ENCODE measurements at regions not wholly inside any gene's neighbourhood (a gene's known extent, or its start where the extent isn't known, plus 50 kb on each side); places are given as distances from the start of the nearest gene placed in this dataset.
"Not testable (repeated sequence)": the region's sequence is repeated elsewhere in the genome, so short reads cannot be mapped to it uniquely, and the experiment has no call there.

DNA sequence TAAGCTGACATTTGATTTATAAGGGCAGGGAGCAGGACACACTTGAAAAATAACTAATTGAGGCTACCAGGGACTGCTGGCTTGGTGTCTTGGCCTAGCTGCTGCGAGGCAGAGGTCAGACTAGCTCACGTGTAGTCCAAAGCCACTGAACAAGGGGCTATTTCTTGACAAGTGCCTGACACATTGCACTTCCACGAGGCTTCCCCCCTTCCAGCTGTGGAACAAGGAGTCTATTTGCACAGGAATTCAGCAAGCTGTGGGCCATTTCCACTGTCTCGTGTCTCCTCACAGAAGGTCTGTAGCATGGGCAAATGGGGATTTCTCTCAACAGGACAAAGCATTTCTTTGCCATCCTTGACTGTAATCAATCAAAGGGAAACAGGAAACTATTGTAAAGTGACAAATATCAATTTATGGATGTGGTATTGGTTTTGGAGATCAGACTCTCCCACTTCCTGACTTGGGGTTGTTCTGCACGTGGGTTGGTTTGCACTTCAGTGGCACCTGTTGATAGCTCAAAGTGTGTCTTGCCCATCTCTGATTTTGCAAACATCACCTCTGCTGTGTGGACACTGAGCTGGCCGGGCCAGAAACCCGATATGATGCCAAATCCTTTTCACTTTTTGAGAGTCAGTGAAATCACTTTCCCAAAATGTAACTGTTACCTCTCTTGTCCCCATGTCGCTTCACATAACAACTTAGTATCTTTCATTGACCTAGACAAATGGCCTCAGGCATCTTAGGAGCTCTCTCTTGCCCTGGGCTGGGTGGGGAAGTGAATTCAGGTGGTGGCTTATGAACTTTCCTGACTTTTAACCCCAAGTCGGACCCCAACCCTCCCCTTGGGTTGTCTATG lies 107.4 kb upstream of the MAMLD1 start:
- DNase-seq: no peak

DNA sequence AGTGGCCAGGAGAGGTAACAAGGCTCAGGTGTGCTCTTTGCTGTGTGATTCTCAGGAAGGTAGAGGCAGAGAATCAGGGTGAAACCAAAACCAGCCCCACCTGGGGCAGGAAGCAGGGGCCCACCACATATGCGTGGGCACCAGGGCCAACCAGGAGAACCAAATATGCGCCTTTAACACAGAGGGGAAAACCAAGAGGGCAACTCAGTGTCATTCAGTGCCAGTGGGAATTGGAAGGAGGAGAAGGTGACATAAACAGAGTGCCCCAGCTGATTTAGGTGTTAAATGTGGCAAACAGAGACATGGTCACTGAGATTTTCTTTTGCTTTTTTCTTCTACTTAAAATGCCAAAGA lies 106.8 kb upstream of the MAMLD1 start:
- DNase-seq: no peak

DNA sequence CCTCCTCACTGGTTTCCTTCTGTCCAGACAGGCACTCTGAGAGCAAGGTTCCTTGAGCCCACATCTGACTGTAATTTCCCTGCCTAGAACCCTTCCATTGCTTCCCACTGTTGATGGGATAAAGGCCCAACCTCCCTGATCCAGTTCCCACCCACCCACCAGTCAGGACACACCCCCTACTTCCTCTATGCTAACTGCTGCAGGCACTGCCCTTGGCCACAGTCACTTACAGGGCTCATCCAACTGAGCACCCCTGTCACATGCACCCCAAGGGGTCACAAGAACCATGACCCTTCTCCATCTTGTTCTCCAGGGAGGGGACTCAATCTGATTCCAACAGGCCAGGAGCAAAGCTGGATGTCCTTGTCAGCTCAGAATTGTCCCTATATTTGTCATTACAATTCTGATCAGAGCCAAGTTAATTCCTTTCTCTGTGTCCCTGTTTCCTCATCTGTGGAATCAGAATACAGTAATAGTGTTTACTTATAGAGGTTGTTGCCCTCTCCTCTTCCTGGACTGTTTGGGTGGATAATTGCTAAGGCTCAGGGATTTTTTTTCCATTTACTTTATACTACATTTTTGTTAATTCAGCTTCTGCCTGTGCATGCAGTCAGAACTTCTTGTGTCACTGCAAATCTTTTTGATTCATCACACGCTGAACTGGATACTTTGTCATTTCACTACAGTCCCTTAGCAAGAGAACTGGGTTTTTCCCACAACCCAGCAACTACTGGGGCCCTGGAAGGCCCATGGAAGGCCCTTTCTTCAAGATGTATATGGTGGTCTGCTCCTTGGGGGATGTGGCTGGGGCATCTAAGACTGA lies 105.6 kb upstream of the MAMLD1 start:
- no peak for DNase-seq

DNA sequence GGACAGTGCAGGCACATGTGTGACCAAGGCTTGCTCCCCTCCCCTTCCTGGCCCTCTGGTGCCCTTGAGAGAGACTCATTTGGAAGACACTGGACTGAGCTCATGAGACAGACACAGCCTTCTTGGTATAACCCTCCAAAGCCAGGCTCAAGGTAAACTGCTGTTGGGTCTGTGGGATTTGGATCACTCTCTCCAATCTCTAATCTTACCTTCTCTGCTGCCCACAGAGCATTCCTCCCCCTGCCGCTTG lies 105.0 kb upstream of the MAMLD1 start:
- no peak for DNase-seq

DNA sequence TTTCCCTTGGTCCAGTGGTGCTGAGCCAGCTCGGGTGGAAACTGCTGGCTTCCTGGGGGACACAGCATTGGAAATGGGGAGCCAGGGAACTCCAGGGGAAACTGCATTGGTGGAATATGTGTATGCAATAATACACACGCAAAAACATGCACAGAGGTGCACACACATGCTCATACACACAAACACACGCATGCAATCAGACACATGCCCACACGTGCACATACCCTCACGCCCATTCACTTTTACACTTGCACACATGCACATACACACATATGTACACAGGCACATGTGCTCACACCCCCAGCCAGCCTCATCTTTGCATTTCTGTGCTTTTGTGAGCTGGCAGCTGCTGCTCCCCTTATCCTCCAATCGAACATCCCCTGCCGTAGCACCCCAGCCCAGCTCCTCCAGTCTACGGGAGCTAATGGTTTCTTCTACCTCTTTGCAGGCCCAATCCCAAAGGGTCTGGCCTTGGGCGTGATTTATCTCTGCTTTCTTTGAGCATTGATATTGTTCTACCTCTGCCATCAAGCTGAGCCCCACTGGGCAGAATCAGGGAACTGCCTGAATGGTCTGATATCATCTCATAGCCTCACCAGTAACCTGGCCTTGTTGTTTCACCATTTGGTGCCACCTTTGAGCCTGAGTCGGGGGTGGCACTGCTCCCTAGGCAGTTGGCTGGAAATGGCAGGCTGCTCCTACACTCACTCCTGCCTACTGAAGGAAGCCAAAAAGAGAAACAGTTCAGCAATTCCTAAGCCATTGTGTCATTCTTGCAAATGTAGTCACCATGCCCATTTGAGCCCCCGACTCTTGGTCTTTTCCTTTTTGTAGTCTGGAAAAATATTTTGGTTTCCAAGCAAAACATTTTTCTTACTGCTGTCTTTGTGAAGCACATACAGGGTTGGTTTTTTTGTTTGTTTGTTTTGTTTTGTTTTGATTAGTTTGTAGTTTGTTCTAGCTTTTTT lies 104.4 kb upstream of the MAMLD1 start:
- DNase-seq: no peak

DNA sequence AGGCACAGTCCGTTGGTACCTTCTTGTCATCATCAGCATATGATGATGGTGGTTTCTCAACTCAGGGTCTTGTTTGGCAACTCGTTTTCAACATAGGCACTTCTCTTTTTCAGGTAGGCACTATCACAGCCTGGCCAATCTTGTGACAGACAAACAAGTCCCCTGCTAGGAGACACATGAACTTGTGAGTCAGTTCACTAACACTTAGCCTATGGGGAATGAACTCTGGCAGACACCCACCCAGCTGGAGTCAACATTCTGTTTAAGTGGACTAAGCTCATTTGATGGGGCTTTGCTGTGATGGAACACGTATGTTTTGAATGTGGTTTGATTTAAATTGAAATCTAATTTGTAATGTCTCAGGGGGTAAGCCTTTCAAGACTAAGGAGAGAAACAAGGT lies 100.7 kb upstream of the MAMLD1 start:
- no peak for DNase-seq

DNA sequence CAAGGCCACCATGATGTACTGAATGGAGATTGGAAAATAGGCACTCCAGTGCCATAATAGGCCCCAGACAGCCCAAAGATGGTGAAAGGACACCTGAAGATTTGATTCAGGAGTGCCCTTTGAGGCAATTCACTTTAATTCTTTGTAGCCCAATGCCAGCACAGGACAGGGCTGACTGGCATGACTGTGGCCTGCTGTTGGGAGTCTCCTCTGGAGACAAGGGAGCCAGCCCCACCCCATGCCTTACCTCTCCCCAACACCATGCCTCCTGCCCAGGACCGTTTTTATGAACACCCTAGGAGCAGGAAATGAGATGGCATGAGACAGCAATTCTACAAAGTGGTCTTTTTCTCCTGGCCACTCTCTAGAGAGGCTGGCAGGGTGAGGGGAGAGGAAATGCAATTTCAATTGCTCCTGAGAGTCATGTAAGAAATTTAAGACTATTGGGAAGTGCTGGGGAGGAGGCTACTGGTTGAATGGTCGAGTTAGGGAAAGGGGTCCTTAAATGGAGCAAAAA lies 94.2 kb upstream of the MAMLD1 start:
- no peak for DNase-seq

DNA sequence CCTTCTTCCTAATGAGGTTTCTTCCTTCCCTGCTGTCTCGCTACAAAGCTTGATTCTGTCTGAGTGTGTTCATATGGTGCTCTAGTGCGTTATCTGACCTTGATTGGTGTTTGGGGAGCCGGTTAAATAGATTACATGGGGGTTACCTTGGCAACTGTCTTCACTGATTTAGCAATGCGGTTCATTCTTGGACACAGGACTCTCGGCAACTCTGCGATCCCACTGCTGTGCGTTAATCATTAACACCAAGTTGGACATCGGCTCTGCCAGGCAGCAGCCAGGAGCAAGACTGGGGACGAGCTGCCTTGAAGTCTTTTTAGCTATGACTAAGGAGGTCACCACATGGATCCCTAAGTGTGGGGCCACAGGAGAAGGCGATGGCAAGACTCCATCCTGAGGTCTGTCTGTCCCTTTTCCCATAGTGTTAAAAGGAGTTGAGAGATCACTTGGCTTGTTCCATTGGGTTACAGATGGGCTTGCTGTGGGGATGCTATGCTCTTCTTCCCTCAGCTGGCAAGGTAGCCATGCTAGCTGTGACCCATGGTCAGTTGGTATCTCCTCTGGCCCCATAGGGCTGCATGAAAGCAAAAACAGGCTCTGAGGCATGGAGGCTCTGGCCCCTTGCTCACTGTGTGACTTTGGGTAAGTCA lies 93.4 kb upstream of the MAMLD1 start:
- DNase-seq: no peak

DNA sequence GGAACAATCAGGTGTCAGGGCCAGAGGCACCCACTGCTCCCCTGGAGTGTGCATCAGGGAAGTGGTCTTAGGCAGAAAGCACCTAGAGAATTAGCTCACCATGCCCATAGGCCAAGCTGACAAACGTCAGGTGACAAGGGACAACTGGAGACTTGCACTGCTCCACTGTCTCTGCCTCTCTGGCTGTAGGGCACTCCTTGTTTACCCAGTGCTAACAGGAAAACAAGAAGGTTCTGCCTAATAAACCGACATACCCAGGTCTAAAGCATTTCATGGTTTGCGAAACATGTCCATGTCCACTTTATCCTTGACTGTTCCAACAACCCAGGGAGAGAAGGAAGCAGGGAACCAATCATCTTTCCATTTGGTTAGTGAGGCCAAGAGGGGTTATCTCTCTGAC lies 92.5 kb upstream of the MAMLD1 start:
- DNase-seq: no peak

DNA sequence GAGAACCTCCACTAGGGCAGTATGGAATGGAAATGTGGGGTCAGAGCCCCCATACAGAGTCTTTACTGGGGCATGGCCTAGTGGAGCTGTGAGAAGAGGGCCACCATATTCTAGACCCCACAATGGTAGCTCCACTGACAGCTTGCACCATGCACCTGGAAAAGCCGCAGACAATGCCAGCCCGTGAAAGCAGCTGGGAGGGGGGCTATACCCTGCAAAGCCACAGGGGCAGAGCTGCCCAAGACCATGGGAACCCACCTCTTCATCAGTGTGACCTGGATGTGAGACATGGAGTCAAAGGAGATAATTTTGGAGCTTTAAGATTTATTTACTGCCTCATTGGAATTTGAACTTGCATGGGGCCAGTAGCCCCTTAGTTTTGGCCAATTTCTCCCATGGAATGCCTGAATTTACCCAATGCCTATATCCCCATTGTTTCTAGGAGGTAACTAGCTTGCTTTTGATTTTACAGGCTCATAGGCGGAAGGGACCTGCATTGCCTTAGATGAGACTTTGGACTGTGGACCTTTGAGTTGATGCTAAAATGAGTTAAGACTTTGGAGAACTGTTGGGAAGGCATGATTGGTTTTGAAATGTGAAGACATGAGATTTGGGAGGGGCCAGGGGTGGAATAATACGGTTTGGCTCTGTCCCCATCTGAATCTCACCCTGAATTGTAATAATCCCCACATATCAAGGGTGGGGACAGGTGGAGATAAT lies 89.4 kb upstream of the MAMLD1 start:
- DNase-seq: not testable (repeated sequence)

DNA sequence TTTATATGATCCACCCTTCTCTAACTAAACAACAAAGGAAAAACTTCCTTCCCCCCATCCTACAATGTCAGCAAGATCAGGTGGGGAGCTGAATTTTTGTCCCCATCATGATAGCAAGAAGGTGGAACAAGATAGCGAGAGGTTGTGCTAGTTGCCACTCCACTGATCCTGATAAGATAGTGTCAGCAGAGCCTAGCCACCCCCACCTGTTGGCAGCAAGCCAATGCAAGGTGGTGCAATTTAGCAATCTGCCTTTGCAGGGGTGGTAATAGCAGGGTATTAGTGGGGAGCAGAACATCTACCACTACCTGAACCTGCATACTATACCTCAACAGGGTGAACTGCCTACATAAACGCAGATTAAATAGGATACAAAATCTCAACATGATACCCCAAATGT lies 80.2 kb upstream of the MAMLD1 start:
- no peak for DNase-seq

DNA sequence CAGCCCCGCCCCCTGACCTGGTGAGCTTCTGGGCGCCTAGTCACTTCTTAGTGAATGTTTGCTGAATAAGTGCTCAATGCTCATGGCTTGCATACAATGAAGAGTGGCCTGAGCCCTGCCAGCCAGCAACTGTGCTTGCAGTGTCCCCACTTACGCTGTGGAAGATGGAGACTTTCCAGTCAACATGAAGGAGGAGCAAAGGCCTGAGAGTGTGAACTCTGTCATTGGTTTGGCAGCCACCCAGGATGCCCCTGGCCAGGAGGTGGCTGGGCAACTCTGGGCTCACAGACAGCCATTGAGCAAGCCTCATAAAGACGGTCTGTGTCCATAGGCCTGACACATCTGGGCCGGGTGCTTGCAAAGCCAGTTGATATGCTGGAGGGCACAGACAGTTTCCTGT lies 72.1 kb upstream of the MAMLD1 start:
- DNase-seq: no peak

DNA sequence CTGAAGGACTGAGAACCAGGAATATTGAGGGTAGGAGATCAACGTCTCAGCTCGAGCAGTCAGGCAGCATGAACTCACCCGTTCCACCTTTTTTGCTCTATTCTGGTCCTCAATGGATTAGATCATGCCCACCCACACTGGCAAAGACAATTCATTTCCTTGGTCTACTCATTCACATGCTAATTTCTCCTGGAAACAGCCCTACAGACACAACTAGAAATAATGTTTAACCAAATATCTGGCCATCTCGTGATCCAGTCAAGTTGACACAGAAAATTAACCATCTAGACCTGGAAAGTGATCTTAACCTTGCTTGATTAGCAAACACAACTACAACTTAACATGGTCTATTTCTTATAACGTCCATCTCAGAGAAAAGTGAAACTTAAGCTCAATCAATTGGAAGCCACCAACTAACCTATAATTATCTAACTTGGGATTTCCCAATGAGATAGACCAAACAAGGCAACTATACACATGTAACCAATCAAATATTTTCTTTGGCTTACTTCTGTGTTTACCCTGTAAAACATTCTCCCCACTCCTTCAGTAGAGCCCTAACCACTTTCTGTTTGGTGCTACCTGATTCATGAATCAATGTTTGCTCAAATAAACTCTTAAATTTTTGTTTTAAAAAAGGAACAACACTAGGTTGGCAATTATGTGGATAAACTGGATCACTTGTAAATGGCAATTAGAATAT lies 69.7 kb upstream of the MAMLD1 start:
- no peak for DNase-seq

DNA sequence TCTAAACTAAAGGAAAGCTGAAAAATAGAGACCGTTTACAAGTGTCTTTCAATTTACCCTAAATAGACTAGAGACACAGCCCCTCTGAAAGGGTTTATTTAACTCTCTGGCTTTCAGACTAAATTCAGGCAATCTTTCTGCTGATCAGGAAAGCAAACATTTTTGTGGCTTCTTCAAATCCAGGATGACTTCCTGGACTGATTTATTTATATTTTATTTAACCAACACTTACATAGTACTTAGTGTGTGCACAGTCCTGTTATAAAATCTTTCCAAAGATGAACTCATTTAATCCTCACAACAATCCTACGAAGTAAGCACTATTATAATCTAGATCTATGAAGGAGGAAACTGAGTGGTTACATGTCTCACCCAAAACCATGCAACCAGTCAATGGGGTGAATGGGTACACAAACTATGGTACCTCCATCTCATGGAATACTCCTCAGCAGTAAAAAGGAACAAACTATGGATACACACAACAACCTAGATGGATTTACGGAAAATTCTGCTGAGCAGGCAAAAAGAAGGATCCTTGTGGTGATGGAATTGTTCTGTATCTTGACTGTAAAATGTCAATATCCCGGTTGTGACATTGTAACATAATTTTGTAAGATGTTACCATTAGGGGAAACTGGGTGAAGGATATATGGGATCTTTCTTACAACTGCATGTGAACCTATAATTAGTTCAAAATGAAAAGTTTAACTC lies 64.1 kb upstream of the MAMLD1 start:
- no peak for DNase-seq

DNA sequence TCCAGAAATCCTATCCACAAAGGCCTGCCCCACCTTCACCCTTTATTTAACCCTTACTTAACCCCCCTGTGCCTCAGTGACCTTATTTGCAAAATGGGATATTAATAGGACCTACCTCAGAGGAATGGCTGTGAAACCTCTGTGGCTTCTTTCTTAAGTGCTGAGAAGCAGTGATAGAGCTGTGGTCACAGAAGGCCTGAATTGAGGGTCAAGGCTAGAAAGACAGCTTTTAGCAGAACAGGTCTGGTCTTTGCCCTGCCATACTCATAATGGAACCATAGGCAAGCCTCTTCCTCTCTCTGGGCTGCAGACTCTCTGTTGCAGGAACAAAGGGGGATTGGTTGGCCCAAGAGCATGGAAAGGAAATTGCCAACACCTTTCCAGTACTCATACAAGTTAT lies 63.5 kb upstream of the MAMLD1 start:
- DNase-seq: no peak

DNA sequence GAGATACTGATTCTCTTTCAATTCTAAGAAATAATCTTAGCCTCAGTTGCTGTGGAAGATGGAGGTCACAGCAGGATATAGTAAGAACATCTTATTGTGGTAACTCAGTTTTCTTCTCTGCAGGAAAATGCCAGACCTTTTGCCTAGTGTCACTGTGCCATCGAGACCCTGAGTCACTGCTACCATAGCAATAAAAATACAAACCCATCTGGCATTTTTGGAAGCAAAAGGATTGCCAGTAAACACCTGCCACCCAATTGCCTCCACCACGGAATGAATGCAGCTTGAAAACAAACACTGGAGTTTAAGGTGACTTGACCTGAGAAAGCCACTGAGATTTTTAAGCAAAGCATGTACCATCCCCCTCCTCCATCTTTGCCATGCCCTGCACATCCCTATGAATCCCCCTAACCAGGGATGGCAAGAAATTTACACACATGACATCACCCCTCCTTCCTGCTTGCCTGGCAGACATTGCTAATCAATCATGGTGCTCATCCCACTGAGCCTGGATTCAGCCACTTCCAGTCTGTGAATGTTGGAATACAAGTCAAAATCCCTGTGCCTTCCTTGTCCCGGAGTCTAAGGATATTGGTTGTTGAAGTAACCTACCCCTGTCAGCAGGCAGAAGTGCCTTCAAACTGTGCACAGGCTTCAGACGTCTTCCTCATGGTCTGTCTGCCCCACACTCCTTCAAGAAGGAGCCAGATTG lies 59.6 kb upstream of the MAMLD1 start:
- DNase-seq: no peak

DNA sequence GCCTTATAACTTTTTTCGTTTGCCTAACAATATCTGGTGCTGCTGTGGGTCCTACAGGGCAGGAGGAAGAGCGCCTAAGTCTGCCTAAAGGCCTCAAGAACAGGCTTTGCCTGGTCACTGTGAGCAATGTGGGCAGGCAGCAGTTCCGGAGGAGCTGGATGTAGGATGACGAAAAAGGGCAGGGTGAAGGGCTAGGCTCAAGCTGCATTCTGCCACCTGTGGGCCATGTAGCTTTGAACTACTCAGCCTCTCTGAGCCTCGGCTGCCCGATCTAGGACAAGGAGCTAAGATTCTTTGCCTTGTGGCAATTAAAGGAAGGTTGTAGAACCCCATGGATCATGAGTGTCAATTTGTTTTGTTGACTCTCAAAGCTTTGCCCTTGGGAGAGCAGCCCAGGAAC lies 57.1 kb upstream of the MAMLD1 start:
- no peak for DNase-seq

DNA sequence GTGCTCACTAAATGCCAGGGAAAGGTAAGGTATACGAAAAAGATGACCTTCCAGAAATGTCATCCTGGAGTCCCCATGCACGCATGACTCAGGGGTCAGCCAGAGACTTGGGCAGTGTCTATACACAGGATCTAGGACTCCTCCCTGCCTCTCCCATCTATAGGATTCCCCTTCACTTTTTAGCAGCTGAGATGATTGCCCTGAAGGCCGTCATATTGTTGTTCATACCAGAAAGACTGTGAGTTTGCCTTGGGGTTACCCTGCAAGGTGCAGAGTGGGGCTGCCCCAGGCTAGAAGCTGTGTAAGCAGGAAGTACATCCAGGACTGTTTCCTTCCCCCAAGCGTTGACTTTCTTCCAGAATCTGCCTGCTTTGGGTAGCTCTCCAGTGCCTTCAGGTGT lies 55.1 kb upstream of the MAMLD1 start:
- no peak for DNase-seq

DNA sequence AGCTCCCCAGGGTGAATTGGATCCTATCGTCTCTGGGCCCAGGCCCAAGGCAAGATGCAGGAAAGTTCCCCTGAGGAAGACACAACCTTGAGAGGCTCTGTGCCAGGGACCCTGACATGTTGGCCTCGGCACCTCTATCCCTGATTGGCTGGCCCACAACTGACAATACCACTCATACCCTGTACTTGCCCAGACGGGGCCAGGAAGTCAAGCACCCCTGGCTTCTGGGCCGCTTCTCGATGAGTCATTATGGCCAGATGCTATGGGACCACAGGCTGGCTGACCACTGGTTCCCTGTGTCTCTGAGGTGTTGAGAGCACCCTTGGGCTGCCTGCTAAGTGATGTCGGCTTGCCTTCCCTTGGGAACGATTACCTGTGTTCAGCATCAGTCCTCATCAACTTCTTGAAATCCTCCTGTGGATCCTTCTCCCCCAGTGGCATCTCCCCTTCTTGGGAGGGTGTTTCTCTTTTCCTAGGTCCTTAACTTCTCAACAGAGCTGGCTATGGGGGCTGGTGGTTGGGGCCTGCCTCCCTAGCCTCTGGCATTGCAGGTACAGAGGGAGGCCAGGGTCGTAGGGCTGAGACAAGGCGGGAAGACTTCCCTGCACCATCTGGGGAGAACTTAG lies 54.5 kb upstream of the MAMLD1 start:
- DNase-seq: no peak

DNA sequence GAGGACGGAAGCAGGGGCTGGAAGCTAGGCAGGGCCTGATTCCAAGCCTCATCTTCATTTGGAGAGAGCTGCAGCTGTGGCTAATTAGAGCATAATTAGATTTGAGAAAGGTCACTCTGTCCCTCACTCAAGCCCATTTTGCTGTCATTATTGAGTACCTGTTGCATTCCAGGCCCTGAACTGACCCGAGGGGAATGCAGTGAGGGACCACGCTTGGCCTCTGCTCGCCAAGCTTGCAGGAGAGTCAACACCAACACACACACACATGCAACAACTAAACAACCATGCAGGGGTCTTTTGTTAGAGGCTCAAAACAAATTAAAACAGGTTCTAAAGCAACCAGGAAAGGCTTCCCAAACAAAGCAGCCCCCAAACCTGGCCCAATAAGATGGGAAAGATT lies 52.7 kb upstream of the MAMLD1 start:
- DNase-seq: no peak

Measured in T1000 (cell line).